HEK293 (cell line): ENCODE measurements at regions not wholly inside any gene's neighbourhood (a gene's known extent, or its start where the extent isn't known, plus 50 kb on each side); places are given as distances from the start of the nearest gene placed in this dataset.

Experiments used
- CTCF ChIP-seq: fragments of 450-650 bp; formaldehyde crosslinking; IDR thresholded peaks from 2 replicates; pipeline ENCODE4 v1.5.1; 2016; ENCODE audit warnings: missing biosample characterization, missing genetic modification characterization
- TCF7L2 ChIP-seq: IDR thresholded peaks from 2 replicates; pipeline ENCODE4 v1.6.1; 2011; ENCODE audit warnings: low read depth, mild to moderate bottlenecking, inconsistent platforms, low read length, moderate library complexity, borderline replicate concordance
- ZNF658 ChIP-seq: fragments of 450-650 bp; formaldehyde crosslinking; IDR thresholded peaks from 2 replicates; pipeline ENCODE4; 2016; ENCODE audit warnings: missing biosample characterization, missing genetic modification characterization

- TF ChIP-seq CTCF (tag by site-specific recombination) (peak; percentile 43; the same call in 1 of the 2 replicates), TCF7L2 (no peak), ZNF658 (no peak)
Measured at GRCh38 chr2:137838255-137839092, 125.8 kb upstream of the HNMT start.
